IPS DF 4.7 (cell line): ENCODE measurements at regions not wholly inside any gene's neighbourhood (a gene's known extent, or its start where the extent isn't known, plus 50 kb on each side); places are given as distances from the start of the nearest gene placed in this dataset.

Experiments
- DNase-seq: peaks from one replicate; pipeline ENCODE4 v3.0.0-alpha.2; 2013; ENCODE audit warnings: low spot score; ENCODE audit errors: extremely low read depth

DNA sequence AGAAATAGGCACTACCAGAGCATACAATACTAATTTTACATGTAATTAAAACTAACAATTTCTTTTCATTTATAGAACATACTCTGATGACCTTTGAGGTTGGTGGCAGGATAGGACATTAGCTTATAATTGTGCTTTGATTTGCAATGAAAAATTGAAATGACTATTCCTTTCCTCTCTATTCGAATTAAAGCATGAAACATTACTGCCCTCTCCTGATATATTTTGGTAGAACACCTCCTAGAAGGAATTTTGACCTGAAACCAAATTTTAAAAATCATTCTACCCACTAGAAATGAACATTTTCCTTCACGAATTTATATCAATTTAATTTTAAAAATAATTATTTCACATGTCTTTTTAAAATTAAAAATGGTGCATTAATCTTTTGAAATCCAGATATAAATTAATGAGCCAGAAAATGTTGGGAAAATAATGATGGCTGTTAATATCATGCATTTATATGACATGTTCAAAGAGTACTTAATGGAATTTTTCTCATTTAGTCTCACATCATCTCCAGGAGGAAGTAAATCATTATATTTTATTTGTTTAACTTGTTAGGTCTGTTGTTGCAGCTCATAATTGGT lies 556.3 kb upstream of the ARGLU1 start:
- no peak for DNase-seq

- DNase-seq = no peak
Observed at GRCh38 chr13:107121793-107122192, 553.9 kb upstream of the ARGLU1 start.

GRCh38 chr13:107119989-107120881 lies 552.3 kb upstream of the ARGLU1 start:
- no peak for DNase-seq

GRCh38 chr13:107118506-107118905 lies 550.6 kb upstream of the ARGLU1 start:
- no peak for DNase-seq

- DNase-seq = no peak
Observed at GRCh38 chr13:107117327-107118012, 549.5 kb upstream of the ARGLU1 start.

- no peak for DNase-seq
Observed at GRCh38 chr13:107113387-107113786, 545.5 kb upstream of the ARGLU1 start.

GRCh38 chr13:107111248-107111647 lies 543.3 kb upstream of the ARGLU1 start:
- DNase-seq = no peak

DNA sequence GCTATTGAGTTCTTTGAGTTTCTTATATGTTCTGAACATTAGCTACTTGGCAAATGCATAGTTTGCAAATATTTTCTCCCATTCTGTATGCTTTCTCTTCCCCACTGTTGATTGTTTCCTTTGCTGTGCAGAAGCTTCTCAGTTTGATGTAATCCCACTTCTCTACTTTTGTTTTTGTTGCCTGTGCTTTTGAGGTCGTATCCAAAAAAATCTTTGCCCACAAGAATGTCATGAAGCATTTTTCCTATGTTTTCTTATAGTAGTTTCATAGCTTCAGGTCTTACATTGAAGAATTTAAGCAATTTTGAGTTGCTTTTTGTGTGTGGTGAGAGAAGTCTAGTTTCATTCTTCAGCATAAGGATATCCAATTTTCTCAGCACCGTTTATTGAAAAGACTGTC lies 536.7 kb upstream of the ARGLU1 start:
- no peak for DNase-seq

GRCh38 chr13:107102676-107103075 lies 534.7 kb upstream of the ARGLU1 start:
- DNase-seq = no peak

DNA sequence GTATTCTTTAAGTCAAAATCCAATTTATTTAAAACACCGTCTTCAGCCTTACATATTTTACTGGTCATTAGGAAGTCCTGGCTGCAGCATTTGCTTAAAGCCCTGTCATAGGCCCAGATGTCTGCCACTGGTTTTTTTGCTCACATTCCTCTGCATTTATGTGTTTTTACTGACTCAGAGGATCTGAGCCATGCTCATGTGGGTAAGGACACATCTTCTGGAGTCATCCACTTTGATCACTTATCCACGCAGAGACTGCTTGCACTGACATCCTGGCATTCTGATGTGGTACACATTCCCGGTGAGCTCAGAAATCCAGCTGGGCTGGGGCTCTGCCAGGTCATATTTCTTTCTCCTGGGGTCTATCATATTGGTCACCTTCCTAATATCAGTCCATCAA lies 531.7 kb upstream of the ARGLU1 start:
- no peak for DNase-seq

GRCh38 chr13:107097916-107098315 lies 530.0 kb upstream of the ARGLU1 start:
- DNase-seq = no peak

DNA sequence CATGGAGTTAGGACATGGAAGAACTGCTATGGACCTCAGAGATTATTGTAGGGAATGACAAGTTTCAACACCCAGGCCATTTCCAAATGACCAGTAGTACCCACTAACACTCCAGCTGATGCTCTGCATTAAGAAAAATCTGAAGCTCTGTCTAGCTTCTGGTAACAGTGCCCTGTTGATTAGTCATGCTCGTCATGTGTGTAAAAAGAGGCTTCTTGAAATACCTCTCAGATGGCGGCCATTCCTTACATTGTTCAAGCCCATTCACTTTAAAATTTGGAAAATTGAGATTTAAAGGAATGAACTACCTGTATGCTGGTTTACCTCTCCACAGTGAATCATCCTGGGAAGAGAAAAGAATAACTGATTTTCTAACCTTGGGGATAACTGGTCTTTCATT lies 527.9 kb upstream of the ARGLU1 start:
- DNase-seq = no peak

- no peak for DNase-seq
Observed at GRCh38 chr13:107091861-107092260, 523.9 kb upstream of the ARGLU1 start.

DNA sequence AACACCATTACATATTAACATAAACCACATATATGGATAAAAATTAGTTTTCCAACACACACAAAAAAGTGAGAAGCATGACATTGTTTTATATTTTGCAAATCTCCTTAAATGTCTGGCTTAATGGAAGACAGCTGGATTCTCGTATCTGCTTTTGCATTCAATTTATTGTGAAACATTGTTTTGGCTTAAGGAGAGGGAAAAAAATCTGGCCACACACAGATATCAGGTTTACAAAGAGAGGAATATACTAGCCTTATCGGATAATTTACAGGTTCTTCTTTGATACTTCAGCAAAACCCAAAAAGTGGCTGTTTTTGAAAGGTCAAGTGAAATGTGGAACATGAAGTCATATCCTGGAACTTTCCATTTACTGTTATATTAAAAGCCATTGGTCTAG lies 523.5 kb upstream of the ARGLU1 start:
- DNase-seq = no peak

DNA sequence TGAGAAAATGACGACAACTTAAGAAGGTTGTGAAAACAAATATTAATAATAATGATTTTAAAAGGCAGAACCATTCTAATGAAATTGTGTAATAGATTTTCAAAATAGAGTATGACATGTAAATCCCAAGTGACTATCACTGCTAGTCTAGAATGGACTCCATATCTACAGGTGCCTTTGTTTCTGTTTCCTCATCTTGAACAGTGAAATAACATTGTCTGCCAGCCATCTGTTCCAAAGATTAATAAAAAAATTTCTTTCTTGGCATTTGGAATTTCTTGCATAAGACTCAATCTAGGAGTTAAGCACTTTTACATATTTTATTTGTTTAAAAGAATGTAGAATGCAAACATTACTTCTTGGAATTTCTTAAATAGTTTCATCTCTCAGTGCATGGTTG lies 520.1 kb upstream of the ARGLU1 start:
- DNase-seq = no peak

DNA sequence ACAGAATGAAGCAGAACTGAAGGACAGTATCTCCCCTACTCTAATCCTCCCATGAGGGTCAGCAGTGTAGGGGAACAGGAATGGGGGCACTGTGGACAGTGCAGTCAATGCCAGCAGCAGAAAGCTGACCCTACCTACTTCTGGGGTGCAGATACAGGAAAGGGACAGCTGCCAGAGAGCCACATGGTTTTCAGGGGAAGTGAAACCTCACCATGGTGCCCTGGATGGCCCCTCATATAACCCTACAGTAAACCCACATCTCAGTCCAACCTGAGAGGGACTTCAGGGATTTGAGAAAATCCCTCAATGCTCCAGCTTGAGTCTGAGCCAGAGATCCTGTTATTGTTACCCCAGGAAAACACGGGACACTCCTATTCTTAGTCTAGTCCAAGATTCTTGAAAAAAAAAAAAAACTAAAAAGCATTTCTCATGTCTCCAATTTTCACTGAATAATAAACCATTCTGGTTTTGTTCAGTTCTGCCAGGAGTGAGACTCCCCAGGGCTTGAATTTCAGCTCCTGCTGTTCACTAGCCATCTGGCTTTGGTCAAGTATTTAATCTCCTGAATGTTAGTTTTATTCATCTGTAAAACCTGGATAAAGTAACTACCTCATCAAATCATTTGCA lies 511.6 kb upstream of the ARGLU1 start:
- DNase-seq = no peak

DNA sequence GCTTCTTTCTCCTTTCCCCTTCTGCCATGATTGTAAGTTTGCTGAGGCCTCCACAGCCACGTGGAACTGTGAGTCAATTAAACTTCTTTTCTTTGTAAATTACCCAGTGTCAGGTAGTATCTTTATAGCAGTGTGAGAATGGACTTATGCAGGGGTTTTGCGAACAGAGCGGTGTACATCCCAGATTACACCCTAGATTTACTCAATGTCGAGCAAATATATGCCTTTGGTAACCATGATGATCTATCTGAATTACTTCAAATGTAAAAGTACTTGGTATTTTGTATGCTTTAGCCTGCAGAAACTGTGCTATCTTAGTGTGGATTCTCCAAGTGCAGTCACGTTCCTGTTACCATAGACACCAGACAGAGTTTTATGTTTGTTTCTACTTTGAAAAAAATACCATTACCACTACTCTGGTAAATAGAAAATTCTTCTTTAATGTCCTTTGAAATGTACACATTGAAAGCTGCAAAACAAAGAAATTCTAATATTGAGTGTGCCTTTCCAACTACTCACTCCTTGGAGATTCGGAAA lies 510.4 kb upstream of the ARGLU1 start:
- DNase-seq = no peak

GRCh38 chr13:107076801-107077200 lies 508.9 kb upstream of the ARGLU1 start:
- DNase-seq = no peak

- no peak for DNase-seq
Observed at GRCh38 chr13:107075576-107075975, 507.6 kb upstream of the ARGLU1 start.

- DNase-seq = no peak
Observed at GRCh38 chr13:107070792-107071191, 502.9 kb upstream of the ARGLU1 start.

- DNase-seq = no peak
Observed at GRCh38 chr13:107069108-107069776, 501.3 kb upstream of the ARGLU1 start.
